Stimulated activated CD8-positive, alpha-beta memory T cell treated with anti-CD3 and anti-CD28 coated beads, Interleukin-4, amount 100 ng/mL, for 1 hour (primary cell): ENCODE measurements at regions not wholly inside any gene's neighbourhood (a gene's known extent, or its start where the extent isn't known, plus 50 kb on each side); places are given as distances from the start of the nearest gene placed in this dataset.

Experiments
- DNase-seq, 2 donors: peaks; one replicate each; pipeline ENCODE4 v3.0.0-alpha.2; 2020; ENCODE audit warnings: low read depth in 2 of 2, low spot score in 1 of 2

DNA sequence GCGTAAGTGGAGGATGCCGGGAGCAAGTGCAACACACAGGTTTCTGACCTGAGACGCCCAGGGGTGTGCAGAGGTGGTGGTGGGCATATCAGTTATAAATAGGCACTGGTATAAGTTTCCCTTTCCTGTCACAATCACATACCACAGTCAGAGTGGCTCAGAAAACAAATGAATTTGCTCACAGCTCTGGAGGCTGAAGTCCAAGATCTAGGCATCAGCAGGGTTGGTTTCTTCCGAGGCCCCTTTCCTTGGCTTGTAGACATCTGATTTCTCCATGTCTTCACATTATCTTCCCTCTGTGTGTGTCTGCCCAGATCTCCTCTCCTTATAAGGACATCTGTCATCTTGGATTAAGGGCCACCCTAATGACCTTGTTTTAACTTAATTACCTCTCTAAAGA lies 250.5 kb upstream of the TNRC6C start:
- no peak for DNase-seq

DNA sequence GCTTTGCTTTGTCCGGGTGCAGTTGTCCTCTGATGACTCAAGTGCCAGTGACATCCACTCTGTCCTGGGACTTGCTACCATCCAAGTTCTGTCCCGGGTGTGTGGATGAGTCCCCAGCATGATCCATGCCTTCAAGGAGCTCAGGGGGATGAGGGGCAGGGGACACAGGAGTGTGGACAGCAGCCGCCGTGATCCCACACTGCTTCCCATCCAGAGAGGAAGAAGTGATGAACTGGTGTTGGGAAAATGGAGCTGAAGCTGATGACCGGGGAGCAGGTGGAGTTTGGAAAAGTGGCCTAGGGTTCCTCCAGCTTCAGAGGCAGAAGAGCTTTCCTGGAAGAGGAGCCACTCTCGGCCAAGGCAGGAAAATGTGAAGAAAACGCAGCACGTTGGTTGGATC lies 249.6 kb upstream of the TNRC6C start:
- DNase-seq: no peak

DNA sequence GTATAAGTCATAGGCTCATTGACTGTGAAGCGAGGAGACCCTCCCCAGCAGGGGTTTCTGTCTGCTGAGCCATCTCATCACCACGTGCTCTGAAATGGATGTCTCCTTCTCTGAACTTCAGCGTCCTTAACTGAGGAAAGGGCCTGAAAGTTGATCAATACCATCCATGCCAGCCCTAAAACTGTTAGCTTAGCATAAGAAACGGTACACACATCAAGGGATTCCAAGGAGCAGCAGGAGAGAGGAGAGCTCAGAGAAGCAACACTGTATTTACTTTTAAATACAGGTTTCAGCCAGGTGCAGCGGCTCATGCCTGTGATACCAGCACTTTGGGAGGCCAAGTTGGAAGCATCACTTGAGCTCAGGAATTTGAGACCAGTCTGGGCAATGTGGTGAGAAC lies 248.9 kb upstream of the TNRC6C start:
- DNase-seq: no peak

DNA sequence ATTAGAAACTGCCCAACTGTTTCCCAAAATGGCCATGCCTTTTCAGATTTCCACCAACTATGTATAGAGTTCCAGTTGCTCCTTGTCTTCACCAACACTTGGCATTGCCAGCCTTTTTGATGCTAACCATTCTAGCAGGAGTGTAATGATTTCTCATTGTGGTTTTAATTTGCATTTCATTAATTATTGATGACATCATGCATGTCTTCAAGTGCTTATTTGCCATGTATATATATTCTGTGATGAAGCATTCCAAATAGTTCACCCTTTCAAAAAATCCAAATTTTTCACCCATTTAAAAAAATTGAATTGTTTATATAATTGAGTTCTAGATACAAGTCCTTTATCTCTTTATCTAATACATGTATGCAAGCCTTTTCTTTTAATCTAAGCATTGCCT lies 245.9 kb upstream of the TNRC6C start:
- no peak for DNase-seq

DNA sequence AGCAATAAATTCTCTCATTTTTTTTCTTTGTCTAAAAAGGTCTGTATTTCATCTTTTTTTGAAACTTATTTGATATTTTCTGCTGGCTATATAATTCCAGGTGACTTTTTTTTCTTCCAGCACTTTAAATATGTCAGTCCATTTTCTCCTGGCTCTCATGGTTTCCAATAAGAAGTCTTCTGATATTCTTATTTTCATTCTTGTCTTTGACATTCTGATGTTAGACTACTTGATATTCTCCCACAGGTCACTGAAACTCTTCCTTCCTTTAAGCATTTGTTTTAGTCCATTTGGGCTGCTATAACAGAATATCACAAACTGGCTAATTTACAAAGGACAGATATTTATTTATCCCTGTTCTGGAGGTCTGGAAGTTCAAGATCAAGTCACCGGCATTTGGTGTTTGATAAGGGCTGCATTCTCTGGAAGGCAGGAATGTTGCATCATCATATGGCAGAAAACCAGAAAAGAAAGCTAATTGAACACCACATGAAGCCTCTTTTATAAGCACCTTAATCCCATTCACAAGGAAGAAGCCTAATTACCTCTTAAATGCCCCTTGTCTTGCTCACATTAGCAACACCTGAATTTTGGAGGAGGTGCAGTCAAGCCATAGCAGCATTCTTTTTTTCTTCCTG lies 242.1 kb upstream of the TNRC6C start:
- DNase-seq: no peak

DNA sequence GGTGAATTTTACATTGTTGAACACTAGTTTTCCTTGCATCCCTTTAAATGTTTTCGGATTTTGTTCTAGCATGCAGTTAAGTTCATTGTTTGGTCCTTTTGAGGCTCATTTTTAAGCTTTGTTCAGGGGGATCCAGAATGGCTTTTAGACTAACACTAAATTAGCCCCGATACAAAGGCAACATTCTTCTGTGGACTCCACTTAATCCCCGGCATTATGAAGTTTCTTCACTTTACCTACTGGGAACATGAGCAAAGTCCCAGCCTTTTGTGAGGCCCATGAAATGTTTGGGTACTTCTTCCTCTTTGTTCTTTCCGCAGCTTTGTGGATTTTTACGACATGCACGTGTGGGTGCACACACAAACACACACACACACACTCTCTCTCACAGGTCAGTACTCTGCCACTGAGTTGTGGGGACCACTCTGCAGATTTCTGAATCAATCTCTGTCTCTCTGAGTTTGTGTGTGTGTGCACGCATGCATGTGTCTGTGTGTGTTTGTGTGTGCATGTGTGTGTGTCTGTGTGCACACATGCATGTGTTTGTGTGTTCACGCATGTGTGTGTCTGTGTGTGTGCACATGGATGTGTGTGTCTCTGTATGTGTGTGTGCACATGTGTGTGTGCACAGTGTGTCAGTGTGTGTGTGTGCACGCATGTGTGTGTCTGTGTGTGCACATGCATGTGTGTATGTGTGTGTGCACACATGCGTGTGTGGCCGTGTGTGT lies 240.4 kb upstream of the TNRC6C start:
- no peak for DNase-seq

DNA sequence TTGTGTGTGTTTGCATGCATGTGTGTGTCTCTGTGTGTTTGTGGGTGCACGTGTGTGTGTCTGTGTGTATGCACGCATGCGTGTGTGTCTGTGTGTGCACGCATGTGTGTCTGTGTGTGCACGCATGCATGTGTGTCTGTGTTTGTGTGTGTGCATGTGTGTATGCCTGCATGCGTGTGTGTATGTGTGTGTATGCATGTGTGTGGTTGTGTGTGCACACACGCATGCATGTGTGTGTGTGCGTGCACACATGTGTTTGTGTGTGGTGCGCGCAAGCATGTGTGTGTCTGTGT lies 239.9 kb upstream of the TNRC6C start:
- no peak for DNase-seq

DNA sequence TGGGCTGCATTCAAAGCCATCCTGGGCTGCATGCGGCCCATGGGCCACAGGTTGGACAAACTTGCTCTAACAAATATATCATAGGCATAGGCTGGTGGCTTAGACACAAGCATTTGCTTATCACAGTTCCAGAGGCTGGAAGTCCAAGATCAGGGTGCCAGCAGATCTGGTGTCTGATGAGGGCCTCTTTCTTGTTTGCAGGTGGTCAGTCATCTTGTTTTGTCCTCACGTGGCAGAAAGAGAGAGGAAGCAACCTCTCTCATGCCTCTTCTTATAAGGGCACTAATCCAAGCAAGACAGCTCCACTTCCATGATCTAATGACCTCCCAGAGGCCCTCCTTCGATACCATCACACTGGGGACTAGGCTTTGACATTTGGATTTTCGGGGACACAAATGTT lies 238.7 kb upstream of the TNRC6C start:
- no peak for DNase-seq

DNA sequence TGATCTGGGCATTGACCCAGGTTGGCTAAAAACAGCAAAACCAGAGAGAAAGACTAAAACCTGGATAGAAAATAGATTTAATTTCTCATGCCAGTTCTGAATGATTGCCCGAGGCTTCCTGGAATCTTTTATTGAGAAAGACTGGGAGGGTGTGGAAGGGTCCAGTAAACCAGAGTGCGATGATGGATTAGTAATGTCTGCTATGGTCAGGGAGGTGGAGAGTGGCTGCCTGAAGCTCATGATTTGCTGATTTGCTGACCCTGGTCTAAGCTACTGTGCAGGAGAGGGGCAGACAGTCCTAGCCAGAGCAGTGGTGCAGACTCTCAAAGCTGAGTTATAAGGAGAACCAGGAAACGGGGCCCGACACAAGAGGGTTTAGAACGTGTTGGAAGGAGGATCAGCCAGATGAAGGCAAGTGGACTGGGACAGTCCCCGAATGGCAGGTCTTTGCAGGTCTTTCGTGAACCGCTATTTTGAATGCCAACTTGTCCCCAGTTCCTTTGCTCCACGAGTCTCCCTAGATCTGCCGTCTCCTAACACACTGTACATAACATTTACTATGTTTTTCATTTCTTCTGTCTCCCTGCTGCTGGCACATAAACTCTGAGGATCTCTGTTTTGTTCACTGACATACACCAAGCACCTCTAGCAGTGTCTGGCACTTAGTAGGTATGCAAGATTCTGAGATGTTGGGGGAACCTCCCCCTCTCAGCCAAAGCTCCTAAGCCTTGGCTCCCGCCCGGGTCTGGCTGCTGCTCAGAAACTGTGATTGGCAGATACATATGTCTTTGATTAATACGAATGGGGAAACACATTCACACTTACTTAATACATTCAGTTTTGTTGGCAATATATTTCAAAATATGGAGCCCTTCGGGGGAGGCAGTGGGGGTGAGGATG lies 237.3 kb upstream of the TNRC6C start:
- no peak for DNase-seq

DNA sequence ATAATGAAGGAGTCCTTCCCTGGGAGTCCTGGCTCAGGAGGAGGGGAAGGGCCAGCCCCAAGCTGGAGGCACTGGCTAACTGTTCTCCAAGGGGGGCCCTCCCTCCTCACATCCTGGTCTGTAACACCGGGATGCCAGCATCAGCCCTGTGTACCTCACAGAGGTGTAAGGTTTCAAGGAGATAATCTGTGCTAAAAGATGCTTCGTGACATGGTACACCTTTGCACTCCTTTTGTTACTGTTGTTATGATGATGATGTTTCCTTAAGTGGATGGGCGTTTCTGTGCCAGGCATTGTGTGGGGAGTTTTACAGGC lies 236.7 kb upstream of the TNRC6C start:
- DNase-seq: no peak

DNA sequence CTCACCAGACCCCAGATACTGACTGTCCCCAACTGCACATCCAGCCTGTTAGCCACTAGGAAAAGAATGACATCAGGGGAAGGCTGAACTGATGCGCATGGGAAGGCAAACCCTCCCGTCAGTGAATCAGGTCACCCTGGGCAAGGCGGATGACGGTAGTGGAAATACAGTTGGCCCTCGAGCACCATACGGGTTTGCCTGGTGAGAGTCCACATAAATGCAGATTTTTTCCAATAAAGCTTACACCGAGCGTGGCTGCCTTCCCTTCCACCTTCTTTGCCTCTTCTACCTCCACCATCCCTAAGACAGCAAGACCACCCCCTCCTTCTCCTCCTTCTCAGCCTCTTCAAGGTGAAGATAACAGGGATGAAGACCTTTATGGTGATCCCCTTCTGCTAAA lies 236.1 kb upstream of the TNRC6C start:
- no peak for DNase-seq

DNA sequence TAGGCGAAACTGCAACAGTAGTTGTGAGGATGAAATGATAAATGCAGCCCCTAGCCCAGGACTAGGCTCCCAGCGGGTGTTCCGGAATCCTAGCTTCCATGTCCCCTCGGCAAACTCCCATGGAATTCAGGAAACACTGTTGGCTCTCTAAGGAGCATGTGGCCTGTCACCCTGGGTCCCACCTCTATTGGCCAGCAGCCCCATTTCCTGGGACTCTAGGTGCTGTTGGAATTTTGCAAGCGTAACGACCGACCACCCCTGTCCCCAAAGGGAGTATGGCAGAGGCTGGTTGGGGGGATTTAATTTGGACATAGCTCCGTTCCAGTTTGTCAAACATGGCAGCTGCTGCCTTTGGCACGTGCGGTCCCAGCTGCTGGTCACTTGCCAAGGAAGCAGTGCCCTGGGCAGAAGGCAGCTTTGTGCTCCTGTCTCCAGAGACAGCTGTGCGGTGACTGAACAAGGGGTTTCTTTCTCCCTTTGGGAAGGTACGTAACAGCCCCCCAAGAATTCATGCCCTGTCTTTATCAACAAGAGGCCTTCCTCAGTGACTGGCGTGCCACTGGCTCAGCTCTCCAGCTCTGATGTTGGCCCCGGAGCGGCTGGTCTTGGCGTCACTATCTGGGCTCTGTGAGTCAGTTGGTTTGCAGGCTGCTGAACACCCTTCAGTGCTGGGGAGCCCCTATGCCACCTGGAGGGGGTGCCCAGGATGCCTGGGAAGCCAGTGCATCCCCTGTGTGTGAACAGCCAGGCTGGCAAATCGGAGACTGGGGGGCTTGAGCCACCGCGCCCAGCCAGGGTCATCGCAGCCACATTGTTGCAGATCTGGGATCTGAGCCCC lies 235.2 kb upstream of the TNRC6C start:
- DNase-seq: no peak

DNA sequence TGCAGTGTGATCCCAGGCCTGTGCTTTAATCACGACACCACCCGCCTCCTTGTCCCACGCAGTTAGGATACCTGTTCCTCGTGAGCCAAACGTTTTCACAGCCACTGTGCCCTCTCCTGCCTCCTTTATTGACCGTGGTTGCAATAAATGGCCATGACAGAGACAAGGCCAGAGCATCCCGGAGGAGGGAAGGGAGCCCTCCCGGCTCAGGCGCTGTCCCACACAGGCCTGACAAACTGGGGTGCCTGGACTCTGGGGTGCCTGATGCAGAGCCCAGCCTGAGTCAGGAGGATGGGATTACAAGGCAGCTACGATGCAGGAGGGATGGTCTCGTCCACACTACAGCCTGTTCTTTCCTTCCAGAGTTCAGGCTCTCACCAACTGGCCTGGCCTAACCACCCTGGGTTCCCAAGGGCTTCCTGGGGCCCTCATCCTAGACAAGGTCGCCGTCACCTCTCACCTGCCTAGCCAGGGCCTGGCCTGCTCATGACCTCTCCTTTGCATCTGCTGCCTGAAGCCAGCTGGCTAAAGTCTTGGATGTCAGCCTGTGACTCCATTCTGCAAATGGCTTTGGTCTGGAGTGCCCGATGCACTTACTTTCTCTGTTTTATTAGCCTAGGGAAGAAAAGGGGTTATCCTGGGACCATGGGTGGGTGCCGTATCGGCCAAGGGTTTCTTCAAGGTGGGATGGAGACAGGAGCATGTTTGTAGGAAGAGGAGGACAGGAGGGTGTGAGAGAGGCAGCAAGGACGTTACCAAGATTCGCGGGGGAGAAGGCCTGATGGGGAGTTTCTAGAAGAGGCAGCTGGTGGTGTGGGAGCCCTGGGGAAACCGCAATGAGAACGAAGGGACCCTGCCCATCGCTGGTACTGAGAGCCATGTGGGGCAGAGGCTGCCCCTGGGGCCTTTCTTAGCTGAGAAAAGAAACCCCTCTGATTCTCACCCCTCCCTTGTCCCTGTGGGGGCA lies 234.3 kb upstream of the TNRC6C start:
- DNase-seq: no peak

DNA sequence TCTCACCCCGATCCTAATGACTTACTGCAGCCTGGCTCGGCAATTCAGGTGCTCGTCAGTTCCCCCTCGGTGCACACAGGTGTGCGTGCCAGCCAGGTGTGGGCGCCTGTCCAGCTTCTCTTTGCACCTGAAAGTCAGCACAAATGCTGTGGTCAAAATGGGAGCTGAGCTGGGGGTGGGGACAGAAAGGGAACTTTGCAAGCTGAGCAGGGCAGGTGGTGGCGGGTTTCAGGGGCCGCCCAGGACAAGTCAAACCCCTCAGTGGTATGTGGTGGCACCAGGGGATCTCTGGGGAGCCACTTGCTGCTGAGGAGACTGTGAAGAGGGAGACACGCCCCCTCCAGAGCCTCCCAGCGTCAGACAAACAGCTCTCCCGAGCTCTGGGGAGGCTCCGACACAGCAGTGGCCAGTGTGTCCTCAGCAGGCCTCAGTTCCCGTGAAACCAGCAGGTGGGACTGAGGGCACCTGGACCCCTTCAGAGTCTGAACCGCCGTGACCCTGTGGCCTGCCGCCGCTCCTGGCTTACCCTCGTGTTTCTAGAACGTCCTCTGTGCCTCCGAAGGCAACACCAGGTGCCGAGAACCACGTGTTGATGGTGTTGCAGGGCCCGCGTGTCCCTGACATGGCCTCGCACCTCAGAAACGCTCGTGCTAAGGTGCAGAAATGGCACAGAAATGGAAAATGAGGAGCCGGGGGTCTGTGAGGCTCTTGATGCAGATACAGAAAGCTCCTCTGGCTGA lies 233.5 kb upstream of the TNRC6C start:
- DNase-seq: no peak

DNA sequence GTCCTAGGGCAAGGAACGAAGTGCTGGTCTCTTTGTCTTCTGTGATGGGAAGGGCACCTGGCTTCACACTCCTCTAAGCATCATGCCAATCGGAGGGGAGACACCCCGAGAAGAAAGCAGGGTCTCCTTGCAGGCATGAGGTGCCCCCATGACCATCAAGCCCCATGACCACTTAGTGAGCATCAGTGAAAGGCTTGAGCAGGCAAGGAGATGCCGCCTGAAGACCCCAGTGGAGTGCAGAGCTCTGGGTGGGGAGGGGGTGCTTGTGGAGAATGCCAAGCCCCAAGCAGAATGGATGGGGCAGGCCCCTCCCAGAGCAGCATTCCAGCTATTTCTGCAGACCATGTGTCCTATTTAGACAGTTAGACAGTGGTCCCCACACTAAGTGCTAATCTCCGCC lies 232.7 kb upstream of the TNRC6C start:
- no peak for DNase-seq

DNA sequence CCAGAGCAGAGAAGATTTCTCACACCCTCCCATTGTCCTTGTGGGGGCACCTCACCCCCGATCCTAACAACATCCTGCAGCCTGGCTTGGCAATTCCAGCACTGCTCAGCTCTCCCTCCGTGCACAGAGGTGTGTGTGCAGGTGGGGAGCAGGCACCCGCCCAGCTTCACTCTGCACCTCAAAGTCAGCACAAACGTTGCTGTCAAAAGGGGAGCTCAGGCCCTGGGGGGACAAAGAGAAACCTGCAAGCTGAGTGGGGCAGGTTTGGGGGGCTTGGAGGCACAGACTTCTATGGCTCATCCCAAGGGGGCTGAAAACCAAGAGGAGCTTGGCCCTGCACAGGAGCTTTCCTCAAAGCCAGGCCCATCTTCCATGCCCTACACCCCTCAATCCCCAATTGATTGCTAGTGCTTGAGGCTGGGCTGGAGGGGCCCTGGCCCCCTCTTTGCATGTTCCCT lies 231.9 kb upstream of the TNRC6C start:
- DNase-seq: no peak

DNA sequence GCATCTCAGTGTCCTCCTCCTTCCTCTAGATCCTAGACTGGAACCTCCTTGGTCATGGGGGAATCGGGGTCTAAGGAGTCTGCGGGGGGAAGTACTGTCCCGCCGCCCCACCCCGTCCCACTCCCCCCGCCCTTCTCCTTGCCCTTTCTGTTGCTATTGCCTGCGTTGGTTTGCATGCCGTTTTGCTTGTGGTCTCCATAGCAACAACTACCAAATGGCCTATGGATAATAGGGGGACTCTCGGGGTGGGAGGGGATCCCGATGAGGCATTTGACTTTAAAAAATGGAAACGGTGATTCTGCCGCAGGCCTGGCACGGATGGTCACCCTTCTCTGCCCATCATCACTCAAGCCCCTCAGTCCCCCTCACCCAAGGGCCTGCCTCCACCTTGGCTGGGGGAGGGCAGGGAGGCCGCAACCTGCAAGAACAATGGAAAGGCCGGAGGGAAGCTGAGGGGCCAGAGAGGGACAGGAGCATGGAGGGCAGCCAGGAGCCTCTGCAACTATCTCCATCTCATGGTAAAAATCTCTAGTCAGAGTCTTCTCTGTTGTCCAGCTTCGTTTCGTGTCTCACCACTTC lies 231.4 kb upstream of the TNRC6C start:
- DNase-seq: no peak

DNA sequence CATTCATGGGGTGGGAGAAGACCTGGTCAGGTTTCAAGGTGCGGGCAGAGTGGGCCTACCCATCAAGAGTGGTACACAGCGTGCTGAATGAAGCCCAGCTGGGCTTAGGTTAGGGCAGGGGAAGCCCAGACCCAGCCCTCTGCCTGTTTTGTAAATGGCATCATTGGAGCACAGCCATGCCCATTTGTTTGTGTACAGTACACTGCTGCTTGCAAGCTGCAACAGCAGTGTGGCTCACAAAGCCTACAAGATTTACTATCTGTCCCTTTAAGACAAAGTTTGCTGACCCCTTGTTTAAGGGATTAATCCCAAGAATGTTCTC lies 230.1 kb upstream of the TNRC6C start:
- no peak for DNase-seq

DNA sequence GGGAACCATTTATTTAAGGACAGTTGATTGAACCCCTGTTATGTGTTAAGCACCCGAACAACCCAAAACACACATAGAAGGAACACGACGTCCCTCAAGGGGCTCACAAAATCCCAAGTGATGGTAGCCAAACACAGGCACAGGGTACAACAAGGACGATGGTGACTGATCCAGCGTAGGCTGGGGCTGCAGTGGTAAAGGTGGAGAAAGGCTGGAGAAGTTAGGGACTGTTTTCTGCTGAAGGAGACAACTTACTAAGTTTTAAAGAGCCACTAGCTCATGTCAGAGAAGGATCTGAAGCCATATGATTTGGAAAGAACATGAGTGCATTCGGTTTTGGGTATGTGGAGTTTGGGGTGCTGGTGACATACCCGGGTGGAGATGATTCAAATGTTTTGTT lies 229.6 kb upstream of the TNRC6C start:
- DNase-seq: no peak

DNA sequence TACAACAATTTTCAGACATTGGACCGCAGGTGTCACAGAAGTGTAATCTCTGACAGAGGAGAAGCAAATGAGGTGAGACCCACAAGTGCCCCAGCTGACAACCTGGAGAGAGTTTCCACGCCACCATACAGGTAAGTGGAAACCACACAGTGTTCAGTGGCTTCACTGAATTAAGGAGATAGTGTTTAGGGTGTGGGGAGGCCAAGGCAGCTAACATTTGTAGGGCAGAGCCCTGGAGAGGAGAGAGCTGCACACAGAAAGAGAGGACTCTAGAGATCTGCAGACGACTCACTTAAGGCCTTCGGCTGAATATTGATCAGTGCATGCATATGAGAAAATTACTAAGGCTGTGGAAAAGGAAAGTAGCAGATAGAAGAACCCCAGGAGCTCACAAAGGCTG lies 228.9 kb upstream of the TNRC6C start:
- DNase-seq: no peak
